ENCODE measurements at regions not wholly inside any gene's neighbourhood (a gene's known extent, or its start where the extent isn't known, plus 50 kb on each side); places are given as distances from the start of the nearest gene placed in this dataset.

DNA sequence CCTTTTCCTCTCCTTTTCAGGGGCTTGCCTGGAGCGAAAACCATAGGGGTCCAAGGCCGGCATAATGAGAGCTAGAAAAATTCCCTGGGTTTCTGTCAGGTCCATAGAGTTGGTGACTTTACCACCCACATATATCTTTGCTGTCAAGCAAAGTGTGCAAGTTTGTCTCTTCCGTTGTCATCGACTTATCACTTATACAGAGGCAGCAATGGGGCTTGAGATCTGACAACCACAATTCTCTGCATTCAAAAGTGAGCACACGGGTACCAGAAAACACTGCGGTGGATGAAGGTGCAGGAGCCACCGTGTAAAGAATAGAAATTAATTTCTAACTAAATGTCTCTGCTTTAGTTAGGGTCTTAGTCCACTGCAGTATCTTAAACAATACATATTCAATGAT, 162.3 kb downstream of the DAD1 start:
- Histone ChIP-seq H3K36me3 (ENCODE audit: control insufficient read depth, low read length) (no peaks in the 10 kb centered on the region), H3F3A (ENCODE audit: control insufficient read depth, insufficient read depth) (peaks cover 2% of the 10 kb centered on the region), H4K20me1 (ENCODE audit: control insufficient read depth, insufficient read depth, low read depth, low read length) (no peaks in the 10 kb centered on the region), H3K27ac (ENCODE audit: low read depth, low read length) (no peak overlapping the region), H3K27me3 (ENCODE audit: control insufficient read depth, low read length) (no peaks in the 10 kb centered on the region), H3K4me1 (ENCODE audit: control insufficient read depth, low read length) (peaks cover 66% of the 10 kb centered on the region), H3K9me2 (replicated peaks; ENCODE audit: control insufficient read depth, low read length) (no peaks in the 10 kb centered on the region), H3K4me3 (ENCODE audit: low read length) (no peak overlapping the region), H3K4me2 (ENCODE audit: low read length) (no peak overlapping the region), H3K79me2 (ENCODE audit: control insufficient read depth, low read length) (no peaks in the 10 kb centered on the region), H3K9me3 (ENCODE audit: control insufficient read depth, insufficient read depth, low read length) (no peaks in the 10 kb centered on the region)
- TF ChIP-seq, protein P1, sequence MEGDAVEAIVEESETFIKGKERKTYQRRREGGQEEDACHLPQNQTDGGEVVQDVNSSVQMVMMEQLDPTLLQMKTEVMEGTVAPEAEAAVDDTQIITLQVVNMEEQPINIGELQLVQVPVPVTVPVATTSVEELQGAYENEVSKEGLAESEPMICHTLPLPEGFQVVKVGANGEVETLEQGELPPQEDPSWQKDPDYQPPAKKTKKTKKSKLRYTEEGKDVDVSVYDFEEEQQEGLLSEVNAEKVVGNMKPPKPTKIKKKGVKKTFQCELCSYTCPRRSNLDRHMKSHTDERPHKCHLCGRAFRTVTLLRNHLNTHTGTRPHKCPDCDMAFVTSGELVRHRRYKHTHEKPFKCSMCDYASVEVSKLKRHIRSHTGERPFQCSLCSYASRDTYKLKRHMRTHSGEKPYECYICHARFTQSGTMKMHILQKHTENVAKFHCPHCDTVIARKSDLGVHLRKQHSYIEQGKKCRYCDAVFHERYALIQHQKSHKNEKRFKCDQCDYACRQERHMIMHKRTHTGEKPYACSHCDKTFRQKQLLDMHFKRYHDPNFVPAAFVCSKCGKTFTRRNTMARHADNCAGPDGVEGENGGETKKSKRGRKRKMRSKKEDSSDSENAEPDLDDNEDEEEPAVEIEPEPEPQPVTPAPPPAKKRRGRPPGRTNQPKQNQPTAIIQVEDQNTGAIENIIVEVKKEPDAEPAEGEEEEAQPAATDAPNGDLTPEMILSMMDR (IDR thresholded peaks at IDR 0.05; ENCODE audit: low read depth, low read length, poor library complexity, severe bottlenecking): no peak
- TF ChIP-seq EZH2phosphoT487 (IDR thresholded peaks at IDR 0.05; ENCODE audit: borderline replicate concordance, low read length): no peak

DNA sequence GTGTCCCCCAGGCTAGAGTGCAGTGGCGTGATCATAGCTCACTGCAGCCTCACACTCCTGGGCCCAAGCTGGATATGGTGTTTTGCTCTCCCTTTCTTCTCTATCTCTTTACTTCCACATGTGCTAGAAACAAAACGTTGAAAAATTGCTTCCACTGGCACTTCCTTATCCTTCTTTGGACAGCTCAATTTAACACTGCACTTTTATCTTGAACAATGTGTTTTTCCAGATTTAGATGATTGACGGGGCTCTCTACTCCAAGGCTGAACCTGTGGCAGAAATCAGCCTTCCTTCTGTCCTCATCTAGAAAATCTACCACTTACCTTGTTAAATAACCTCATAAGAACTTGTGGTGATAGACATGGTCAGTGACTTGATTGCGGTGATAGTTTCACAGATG, 165.1 kb downstream of the DAD1 start:
- H4K20me1 ChIP-seq (ENCODE audit: control insufficient read depth, insufficient read depth, low read depth, low read length): no peaks in the 10 kb centered on the region
- no peaks in the 10 kb centered on the region for H3K27me3 ChIP-seq (ENCODE audit: control insufficient read depth, low read length)
- TF ChIP-seq, protein P1 (IDR thresholded peaks at IDR 0.05; ENCODE audit: low read depth, low read length, poor library complexity, severe bottlenecking): no peak
- TF ChIP-seq EZH2phosphoT487 (IDR thresholded peaks at IDR 0.05; ENCODE audit: borderline replicate concordance, low read length): no peak
- no peaks in the 10 kb centered on the region for H3K79me2 ChIP-seq (ENCODE audit: control insufficient read depth, low read length)
- no peak overlapping the region for H3K4me2 ChIP-seq (ENCODE audit: low read length)
- no peak overlapping the region for H3K4me3 ChIP-seq (ENCODE audit: low read length)
- H3K4me1 ChIP-seq (ENCODE audit: control insufficient read depth, low read length): peaks cover 66% of the 10 kb centered on the region
- no peaks in the 10 kb centered on the region for H3K36me3 ChIP-seq (ENCODE audit: control insufficient read depth, low read length)
- H3F3A ChIP-seq (ENCODE audit: control insufficient read depth, insufficient read depth): no peaks in the 10 kb centered on the region
- no peaks in the 10 kb centered on the region for H3K9me2 ChIP-seq (replicated peaks; ENCODE audit: control insufficient read depth, low read length)
- H3K27ac ChIP-seq (ENCODE audit: low read depth, low read length): no peak overlapping the region
- no peaks in the 10 kb centered on the region for H3K9me3 ChIP-seq (ENCODE audit: control insufficient read depth, insufficient read depth, low read length)

DNA sequence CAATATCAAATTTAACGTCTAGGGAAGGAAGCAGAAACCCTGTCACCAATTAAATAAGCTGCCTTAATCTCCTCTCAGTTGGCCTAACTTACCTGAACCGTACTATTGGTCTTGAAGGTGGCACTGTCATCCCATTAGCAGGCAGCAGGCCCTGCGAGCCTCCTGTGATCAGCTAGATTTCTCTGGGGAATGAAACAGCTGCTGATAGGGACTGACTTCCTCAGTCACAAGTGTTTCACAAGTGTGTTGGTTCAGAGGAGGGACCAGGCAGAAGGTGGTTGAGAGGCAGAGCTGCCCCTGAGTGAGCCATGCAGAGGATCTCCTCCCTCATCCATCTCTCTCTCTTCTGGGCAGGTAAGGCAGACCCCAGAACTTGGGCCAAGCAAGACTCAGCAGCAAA, 166.8 kb downstream of the DAD1 start:
- Histone ChIP-seq H3K79me2 (ENCODE audit: control insufficient read depth, low read length) (no peaks in the 10 kb centered on the region), H3K27me3 (ENCODE audit: control insufficient read depth, low read length) (no peaks in the 10 kb centered on the region), H3K36me3 (ENCODE audit: control insufficient read depth, low read length) (no peaks in the 10 kb centered on the region), H3K9me3 (ENCODE audit: control insufficient read depth, insufficient read depth, low read length) (no peaks in the 10 kb centered on the region), H3K27ac (ENCODE audit: low read depth, low read length) (no peak overlapping the region), H3F3A (ENCODE audit: control insufficient read depth, insufficient read depth) (no peaks in the 10 kb centered on the region), H3K4me3 (ENCODE audit: low read length) (no peak overlapping the region), H3K4me2 (ENCODE audit: low read length) (peak overlapping the region; percentile 39), H3K4me1 (ENCODE audit: control insufficient read depth, low read length) (peaks cover 64% of the 10 kb centered on the region), H4K20me1 (ENCODE audit: control insufficient read depth, insufficient read depth, low read depth, low read length) (no peaks in the 10 kb centered on the region), H3K9me2 (replicated peaks; ENCODE audit: control insufficient read depth, low read length) (no peaks in the 10 kb centered on the region)
- TF ChIP-seq EZH2phosphoT487 (IDR thresholded peaks at IDR 0.05; ENCODE audit: borderline replicate concordance, low read length): no peak
- TF ChIP-seq, protein P1 (IDR thresholded peaks at IDR 0.05; ENCODE audit: low read depth, low read length, poor library complexity, severe bottlenecking): no peak

All from DOHH2 (cell line).